ENCODE measurements at regions not wholly inside any gene's neighbourhood (a gene's known extent, or its start where the extent isn't known, plus 50 kb on each side); places are given as distances from the start of the nearest gene placed in this dataset.

GRCh38 chr2:77823028-77823427 is 300.9 kb upstream of the LRRTM4 start:
- TF ChIP-seq CTCF (IDR thresholded peaks at IDR 0.05; ENCODE audit: low read length), result no peak
- TF ChIP-seq EZH2 (IDR thresholded peaks at IDR 0.05; ENCODE audit: borderline replicate concordance, low read length), result no peak

All from OCI-LY1 (cell line).